ENCODE measurements at regions not wholly inside any gene's neighbourhood (a gene's known extent, or its start where the extent isn't known, plus 50 kb on each side); places are given as distances from the start of the nearest gene placed in this dataset.
A peak's percentile ranks its signal among the peaks of the same experiment; 100 is the strongest.

GRCh38 chr5:2282034-2282690, 399.4 kb upstream of the IRX4 start:
- no peak for DNase-seq (ENCODE audit: insufficient read length, low spot score)
- no peak for FAIRE-seq

DNA sequence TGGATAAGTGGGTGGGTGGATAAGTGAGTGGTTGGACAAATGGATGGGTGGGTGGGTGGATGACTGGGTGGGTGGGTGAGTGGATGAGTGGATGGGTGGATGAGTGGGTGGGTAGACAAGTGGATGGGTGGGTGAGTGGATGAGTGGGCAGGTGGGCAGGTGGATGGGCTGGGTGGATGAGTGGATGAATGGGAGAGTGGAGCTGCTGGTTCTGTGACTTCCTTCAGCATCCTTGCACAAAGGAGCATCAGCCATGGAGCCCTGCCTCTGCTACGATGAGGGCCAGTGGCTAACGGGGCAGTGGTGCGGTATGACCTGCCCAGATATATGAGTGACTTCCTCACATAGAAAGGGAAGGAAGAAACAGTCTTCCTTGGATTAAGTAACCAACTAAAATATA, 398.7 kb upstream of the IRX4 start:
- DNase-seq (ENCODE audit: insufficient read length, low spot score), result no peak
- FAIRE-seq, result no peak

DNA sequence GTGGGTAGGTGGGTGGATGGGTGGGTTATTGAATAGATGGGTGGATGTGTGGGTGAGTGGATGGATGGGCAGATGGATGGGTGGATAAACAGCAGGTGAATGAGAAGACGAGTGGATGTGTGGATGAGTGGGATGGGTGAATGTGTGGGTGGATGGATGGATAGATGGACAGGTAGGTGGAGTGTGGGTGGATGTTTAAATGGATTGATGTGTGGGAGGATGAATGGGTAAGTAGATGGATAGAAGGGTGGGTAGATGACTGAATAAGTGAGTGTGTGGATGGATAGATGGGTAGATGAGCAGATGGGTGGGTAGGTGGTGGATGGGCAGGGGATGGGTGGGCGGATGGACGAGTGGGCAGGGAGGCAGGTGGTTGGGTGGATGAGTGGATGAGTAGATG, 397.6 kb upstream of the IRX4 start:
- DNase-seq (ENCODE audit: insufficient read length, low spot score) (no peak), FAIRE-seq (peak; percentile 16)

DNA sequence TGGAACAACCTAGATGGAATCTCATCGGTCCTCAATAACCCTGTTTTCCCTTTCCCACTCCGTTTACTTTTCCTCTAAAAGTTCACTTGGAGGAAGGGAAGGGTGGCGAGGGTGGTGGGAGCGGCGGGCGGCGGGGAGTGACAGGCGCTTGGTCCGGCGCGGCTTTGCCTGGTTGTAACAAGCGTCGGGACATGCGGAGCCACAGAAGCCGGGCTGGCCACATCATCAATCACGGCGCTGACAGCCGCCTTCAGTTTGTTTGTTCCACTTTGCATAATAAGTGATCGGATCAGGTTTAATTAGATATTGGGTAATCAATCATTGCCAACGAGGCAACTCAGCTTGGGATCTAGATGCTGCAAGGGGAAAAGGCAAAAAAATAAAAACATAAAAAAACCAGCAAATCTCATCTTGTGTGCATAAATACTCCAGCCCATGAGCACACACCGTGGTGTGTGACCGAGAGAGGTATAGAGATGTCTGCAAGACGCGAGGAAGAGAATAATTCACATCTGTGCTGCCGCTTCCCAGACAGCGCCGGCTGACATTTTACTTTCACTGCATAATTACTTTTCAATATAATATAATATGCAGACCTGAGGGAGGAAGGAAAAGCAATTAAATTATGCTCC, 396.2 kb upstream of the IRX4 start:
- FAIRE-seq, result no peak
- no peak for DNase-seq (ENCODE audit: insufficient read length, low spot score)

DNA sequence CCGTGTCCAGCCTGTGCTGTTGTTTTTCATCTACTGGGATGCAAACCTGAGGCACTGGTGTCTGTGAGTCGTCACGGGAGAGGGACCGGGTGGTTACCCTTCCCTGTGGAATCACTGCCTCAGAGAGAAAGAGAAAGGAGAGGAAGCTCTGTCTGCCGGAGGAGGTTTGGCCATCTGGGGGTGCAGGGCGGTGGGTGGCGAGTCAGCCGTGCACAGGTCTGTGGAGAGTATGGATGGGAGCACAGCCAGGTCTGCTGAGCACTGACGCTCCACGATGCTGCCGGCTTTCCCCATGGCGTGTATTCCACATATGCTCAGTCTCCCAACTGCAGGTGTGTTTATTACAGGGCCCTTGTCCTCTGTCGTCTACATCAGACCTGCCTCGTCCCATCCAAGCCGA, 395.2 kb upstream of the IRX4 start:
- no peak for DNase-seq (ENCODE audit: insufficient read length, low spot score)
- no peak for FAIRE-seq

- FAIRE-seq, result no peak
- DNase-seq (ENCODE audit: insufficient read length, low spot score), result no peak
Measured at GRCh38 chr5:2276101-2276500, 393.4 kb upstream of the IRX4 start.

DNA sequence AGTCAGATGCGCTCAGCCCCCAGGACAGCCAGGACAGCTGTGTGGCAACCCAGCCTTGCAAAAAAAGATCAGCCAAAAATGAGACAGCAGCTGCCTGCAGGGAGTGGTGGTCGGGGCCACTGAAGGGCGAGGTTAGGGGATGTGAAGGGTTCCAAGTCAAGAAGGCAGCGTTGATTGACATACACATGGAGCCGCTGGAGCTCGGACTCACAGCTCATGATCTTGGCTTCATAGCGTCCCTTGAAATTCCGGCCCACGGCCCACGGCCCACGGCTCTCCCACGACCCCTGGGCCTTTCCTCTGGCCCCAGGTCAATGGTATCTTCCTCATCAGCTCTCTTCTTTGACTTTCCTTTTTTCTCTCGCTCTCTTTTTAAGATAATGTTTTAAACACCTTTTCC, 390.0 kb upstream of the IRX4 start:
- no peak for DNase-seq (ENCODE audit: insufficient read length, low spot score)
- no peak for FAIRE-seq

- FAIRE-seq (no peak), DNase-seq (ENCODE audit: insufficient read length, low spot score) (no peak)
Measured at GRCh38 chr5:2272039-2272438, 389.3 kb upstream of the IRX4 start.

GRCh38 chr5:2271316-2271715, 388.6 kb upstream of the IRX4 start:
- DNase-seq (ENCODE audit: insufficient read length, low spot score), result no peak
- FAIRE-seq, result no peak

DNA sequence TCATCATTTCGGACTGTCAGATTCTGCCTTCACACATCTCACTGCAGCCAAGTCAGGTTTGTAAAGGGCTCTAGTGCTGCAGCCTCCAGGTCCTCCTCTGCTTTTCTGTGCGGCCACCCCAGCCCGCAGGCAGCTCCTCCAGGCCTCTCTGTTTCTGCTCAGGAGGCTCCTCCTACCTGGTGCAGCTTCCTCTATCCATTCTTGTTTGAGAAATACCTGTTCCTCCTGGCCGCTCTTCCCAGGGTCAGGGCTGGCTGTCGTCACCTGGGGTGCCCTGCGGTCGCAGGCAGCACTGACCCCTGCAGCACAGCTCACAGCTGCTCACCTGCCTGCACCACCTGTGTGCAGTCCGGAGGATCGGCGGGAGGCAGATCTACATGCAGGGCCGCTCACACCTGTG, 387.7 kb upstream of the IRX4 start:
- DNase-seq (ENCODE audit: insufficient read length, low spot score) (no peak), FAIRE-seq (no peak)

DNA sequence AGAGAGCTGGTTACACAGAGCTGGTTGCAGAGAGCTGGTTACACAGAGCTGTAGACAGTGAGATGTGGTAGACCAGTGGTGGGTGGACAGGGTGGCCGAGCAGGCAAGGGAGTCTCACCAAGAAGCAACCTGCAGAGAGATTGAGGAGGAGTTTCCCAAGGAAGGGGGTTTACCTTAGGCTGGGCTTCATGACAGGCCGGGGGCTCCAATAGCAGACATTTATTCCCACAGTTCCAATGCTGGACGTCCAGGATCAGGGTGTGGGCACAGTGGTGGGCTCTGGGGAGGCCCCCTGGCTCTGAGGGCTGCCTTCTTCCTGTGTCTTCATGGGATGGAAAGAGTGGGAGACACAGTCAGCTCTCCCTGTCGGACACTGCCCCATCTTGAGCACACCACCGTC, 386.9 kb upstream of the IRX4 start:
- FAIRE-seq (no peak), DNase-seq (ENCODE audit: insufficient read length, low spot score) (no peak)

DNA sequence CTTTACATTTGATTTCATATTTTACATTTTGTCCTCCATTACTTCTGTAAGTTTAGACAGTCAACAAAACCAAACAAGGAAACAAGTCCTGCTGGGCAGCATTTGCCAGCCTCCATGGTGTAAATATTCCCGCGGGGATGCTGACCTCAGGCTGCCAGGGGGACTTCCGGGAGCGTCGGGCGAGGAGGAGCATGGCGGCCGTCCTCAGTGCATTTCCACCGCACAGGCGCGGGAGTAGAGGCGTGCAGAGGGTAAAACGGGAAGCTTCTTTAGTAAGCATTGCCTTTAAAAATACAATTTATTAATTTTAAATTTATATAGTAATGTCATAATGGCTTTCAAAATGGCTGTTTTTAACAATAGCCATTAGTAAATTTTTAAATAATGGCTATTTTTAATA, 385.3 kb upstream of the IRX4 start:
- DNase-seq (ENCODE audit: insufficient read length, low spot score) (no peak), FAIRE-seq (no peak)

GRCh38 chr5:2266641-2267240, 384.0 kb upstream of the IRX4 start:
- DNase-seq (ENCODE audit: insufficient read length, low spot score) (no peak), FAIRE-seq (no peak)

DNA sequence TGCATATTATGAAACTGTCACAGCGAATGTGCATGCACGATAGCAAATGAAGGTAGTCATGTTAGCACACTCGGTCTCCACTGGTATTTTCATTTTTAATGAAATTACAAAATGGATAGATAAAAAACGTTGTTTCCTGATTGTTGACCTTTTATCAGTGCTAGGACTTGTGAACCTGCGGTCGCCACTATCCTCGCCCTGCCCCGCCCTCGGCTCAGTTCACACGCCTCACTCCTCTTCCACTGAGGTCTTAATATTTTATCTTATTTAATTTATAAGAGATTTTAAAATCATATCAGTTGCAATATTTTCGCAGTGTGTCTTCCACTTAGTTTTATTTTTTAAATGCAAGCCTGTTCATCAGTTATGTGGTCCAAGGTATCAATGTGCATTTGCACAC, 382.6 kb upstream of the IRX4 start:
- FAIRE-seq, result no peak

GRCh38 chr5:2263763-2264162, 381.0 kb upstream of the IRX4 start:
- FAIRE-seq (no peak), DNase-seq (ENCODE audit: insufficient read length, low spot score) (no peak)

More for the DNA sequence above, 382.6 kb upstream of the IRX4 start:
- no peak for DNase-seq (ENCODE audit: insufficient read length, low spot score)

DNA sequence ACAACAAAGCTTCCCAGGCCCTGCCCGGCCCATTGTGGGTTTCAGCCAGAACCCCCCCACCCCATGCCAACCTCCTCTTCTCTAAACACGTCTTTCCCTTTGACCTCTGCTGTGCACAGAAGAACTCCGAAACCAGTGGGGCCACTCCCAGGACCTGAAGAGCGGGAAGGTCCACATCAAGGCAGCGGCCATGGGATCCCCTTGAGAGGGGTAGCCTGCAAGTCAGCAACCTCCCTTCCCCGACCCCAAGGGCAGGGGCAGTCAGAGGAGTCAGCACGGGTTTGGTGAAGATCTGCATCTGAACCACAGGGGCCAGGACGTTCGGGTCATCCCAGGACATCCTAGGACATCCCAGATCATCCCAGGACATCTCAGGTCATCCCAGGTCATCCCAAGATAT, 379.9 kb upstream of the IRX4 start:
- DNase-seq (ENCODE audit: insufficient read length, low spot score) (no peak), FAIRE-seq (no peak)

- DNase-seq (ENCODE audit: insufficient read length, low spot score) (no peak), FAIRE-seq (peak; percentile 9)
Measured at GRCh38 chr5:2261004-2261703, 378.4 kb upstream of the IRX4 start.

- DNase-seq (ENCODE audit: insufficient read length, low spot score), result no peak
Measured at GRCh38 chr5:2260211-2261003, 377.7 kb upstream of the IRX4 start.

GRCh38 chr5:2259494-2260107, 376.9 kb upstream of the IRX4 start:
- FAIRE-seq (no peak), DNase-seq (ENCODE audit: insufficient read length, low spot score) (no peak)

More at GRCh38 chr5:2260211-2261003, 377.7 kb upstream of the IRX4 start:
- no peak for FAIRE-seq

- no peak for FAIRE-seq
Measured at GRCh38 chr5:2258861-2259260, 376.1 kb upstream of the IRX4 start.

More at GRCh38 chr5:2258861-2259260, 376.1 kb upstream of the IRX4 start:
- DNase-seq (ENCODE audit: insufficient read length, low spot score), result no peak
